D341Med (cell line): ENCODE measurements at regions not wholly inside any gene's neighbourhood (a gene's known extent, or its start where the extent isn't known, plus 50 kb on each side); places are given as distances from the start of the nearest gene placed in this dataset.

Source experiments
- DNase-seq: peaks from one replicate; pipeline ENCODE4 v3.0.0; 2012; ENCODE audit warnings: low spot score

- peak; percentile 77 for DNase-seq
Observed at GRCh38 chr4:182143822-182144625, 99.2 kb upstream of the TENM3 start.

GRCh38 chr4:182144626-182145333 lies 98.4 kb upstream of the TENM3 start:
- peak; percentile 84 for DNase-seq

- no peak for DNase-seq
Observed at GRCh38 chr4:182145334-182145905, 97.8 kb upstream of the TENM3 start.

- DNase-seq, result no peak
Observed at GRCh38 chr4:182147391-182147790, 95.8 kb upstream of the TENM3 start.

- no peak for DNase-seq
Observed at GRCh38 chr4:182150645-182151044, 92.6 kb upstream of the TENM3 start.

GRCh38 chr4:182155806-182156205 lies 87.4 kb upstream of the TENM3 start:
- no peak for DNase-seq

GRCh38 chr4:182163180-182163579 lies 80.0 kb upstream of the TENM3 start:
- DNase-seq, result no peak

- DNase-seq, result no peak
Observed at GRCh38 chr4:182169572-182169971, 73.6 kb upstream of the TENM3 start.

- DNase-seq, result no peak
Observed at GRCh38 chr4:182169987-182170386, 73.2 kb upstream of the TENM3 start.

GRCh38 chr4:182170417-182170935 lies 72.7 kb upstream of the TENM3 start:
- DNase-seq, result no peak

- DNase-seq, result no peak
Observed at GRCh38 chr4:182174979-182175378, 68.2 kb upstream of the TENM3 start.

- no peak for DNase-seq
Observed at GRCh38 chr4:182175788-182176519, 67.2 kb upstream of the TENM3 start.

- no peak for DNase-seq
Observed at GRCh38 chr4:182177166-182177565, 66.0 kb upstream of the TENM3 start.

GRCh38 chr4:182179105-182179504 lies 64.1 kb upstream of the TENM3 start:
- DNase-seq, result peak; percentile 53

GRCh38 chr4:182179751-182180150 lies 63.5 kb upstream of the TENM3 start:
- DNase-seq, result no peak

- no peak for DNase-seq
Observed at GRCh38 chr4:182185491-182185890, 57.7 kb upstream of the TENM3 start.

GRCh38 chr4:182187674-182188073 lies 55.5 kb upstream of the TENM3 start:
- no peak for DNase-seq

GRCh38 chr4:182188622-182189021 lies 54.6 kb upstream of the TENM3 start:
- no peak for DNase-seq

- no peak for DNase-seq
Observed at GRCh38 chr4:182189103-182189878, 53.9 kb upstream of the TENM3 start.

GRCh38 chr4:182190306-182190705 lies 52.9 kb upstream of the TENM3 start:
- no peak for DNase-seq

- no peak for DNase-seq
Observed at GRCh38 chr4:182192511-182193181, 50.6 kb upstream of the TENM3 start.
